Spinal cord (tissue), 9 donors: ENCODE measurements at regions not wholly inside any gene's neighbourhood (a gene's known extent, or its start where the extent isn't known, plus 50 kb on each side); places are given as distances from the start of the nearest gene placed in this dataset.

Experiments used
- DNase-seq, 6 donors: peaks; one replicate each; pipeline versions ENCODE4 v3.0.0 to v3.0.0-alpha.2; 2013 to 2015; ENCODE audit warnings: low spot score in 6 of 6, low read depth in 4 of 6
- H3K27ac ChIP-seq: one replicate; pipeline ENCODE4 v1.5.1; 2013; ENCODE audit warnings: low read depth, low read length, control low read depth
- H3K27me3 ChIP-seq: one replicate; pipeline ENCODE4 v1.6.1; 2013; ENCODE audit warnings: low read length; ENCODE audit not compliant: control insufficient read depth, insufficient read depth
- H3K36me3 ChIP-seq: one replicate; pipeline ENCODE4 v1.6.1; 2013; ENCODE audit warnings: low read length; ENCODE audit not compliant: control insufficient read depth, insufficient read depth
- H3K4me1 ChIP-seq: one replicate; pipeline ENCODE4 v1.6.1; 2013; ENCODE audit warnings: low read length; ENCODE audit not compliant: control insufficient read depth, insufficient read depth
- H3K4me3 ChIP-seq: one replicate; pipeline ENCODE4 v1.5.1; 2013; ENCODE audit warnings: low read depth, low read length, control low read depth
- H3K9me3 ChIP-seq: one replicate; pipeline ENCODE4 v1.6.1; 2013; ENCODE audit warnings: low read length; ENCODE audit not compliant: control insufficient read depth, insufficient read depth
- WGBS: methylation state at CpG from one replicate; pipeline ENCODE4 v1.1.5; 2013; ENCODE audit warnings: missing lambda C conversion rate; ENCODE audit not compliant: insufficient coverage; 5-methylcytosine and 5-hydroxymethylcytosine counted together
- donor health status: healthy.

GRCh38 chr11:122279194-122279593 lies 163.2 kb upstream of the BLID start:
- H3K4me1 ChIP-seq, result no peaks in the 10 kb centered on the region
- no peak overlapping the region for H3K4me3 ChIP-seq
- no peak overlapping the region for H3K27ac ChIP-seq
- peak in 2 of 6 donors; percentile 40 to 68 for DNase-seq
- no peaks in the 10 kb centered on the region for H3K9me3 ChIP-seq
- H3K27me3 ChIP-seq, result no peaks in the 10 kb centered on the region
- no peaks in the 10 kb centered on the region for H3K36me3 ChIP-seq

GRCh38 chr11:122277493-122277892 lies 161.5 kb upstream of the BLID start:
- 71% methylated on average over 4 of the region's 4 CpGs for whole genome bisulfite sequencing
- Histone ChIP-seq H3K4me3 (no peak overlapping the region), H3K27me3 (no peaks in the 10 kb centered on the region), H3K27ac (no peak overlapping the region), H3K9me3 (no peaks in the 10 kb centered on the region), H3K36me3 (no peaks in the 10 kb centered on the region), H3K4me1 (no peaks in the 10 kb centered on the region)
- no peak for DNase-seq

- WGBS, result no CpG with 5 or more reads among the region's 1 CpG
- DNase-seq, result no peak
- peaks cover 2% of the 10 kb centered on the region for H3K4me1 ChIP-seq
These were observed 160.2 kb upstream of the BLID start for GRCh38 chr11:122276221-122276620.

GRCh38 chr11:122275508-122275907 lies 159.5 kb upstream of the BLID start:
- Histone ChIP-seq H3K4me1 (peaks cover 6% of the 10 kb centered on the region), H3K27ac (no peak overlapping the region), H3K4me3 (no peak overlapping the region), H3K9me3 (no peaks in the 10 kb centered on the region), H3K27me3 (no peaks in the 10 kb centered on the region), H3K36me3 (no peaks in the 10 kb centered on the region)
- 71% methylated on average over 3 of the region's 4 CpGs for WGBS
- no peak for DNase-seq

More at GRCh38 chr11:122276221-122276620, 160.2 kb upstream of the BLID start:
- H3K27me3 ChIP-seq, result no peaks in the 10 kb centered on the region
- no peaks in the 10 kb centered on the region for H3K36me3 ChIP-seq
- H3K4me3 ChIP-seq, result no peak overlapping the region
- no peaks in the 10 kb centered on the region for H3K9me3 ChIP-seq
- no peak overlapping the region for H3K27ac ChIP-seq

GRCh38 chr11:122273476-122274191 lies 157.6 kb upstream of the BLID start:
- H3K4me1 ChIP-seq, result peaks cover 6% of the 10 kb centered on the region
- H3K36me3 ChIP-seq, result no peaks in the 10 kb centered on the region
- no peak overlapping the region for H3K27ac ChIP-seq
- 40% methylated on average over 1 of the region's 3 CpGs for WGBS
- peak in 2 of 6 donors; percentile 61 to 70 for DNase-seq
- no peaks in the 10 kb centered on the region for H3K9me3 ChIP-seq
- no peaks in the 10 kb centered on the region for H3K27me3 ChIP-seq
- H3K4me3 ChIP-seq, result no peak overlapping the region

GRCh38 chr11:122271745-122272144 lies 155.7 kb upstream of the BLID start:
- no peak overlapping the region for H3K27ac ChIP-seq
- no peaks in the 10 kb centered on the region for H3K36me3 ChIP-seq
- H3K4me1 ChIP-seq, result peaks cover 6% of the 10 kb centered on the region
- no peaks in the 10 kb centered on the region for H3K9me3 ChIP-seq
- WGBS, result 100% methylated on average over 3 of the region's 4 CpGs
- H3K27me3 ChIP-seq, result no peaks in the 10 kb centered on the region
- no peak overlapping the region for H3K4me3 ChIP-seq
- DNase-seq, result no peak

GRCh38 chr11:122271137-122271536 lies 155.1 kb upstream of the BLID start:
- 44% methylated on average over 2 of the region's 5 CpGs for WGBS
- H3K36me3 ChIP-seq, result no peaks in the 10 kb centered on the region
- H3K4me1 ChIP-seq, result peaks cover 6% of the 10 kb centered on the region
- H3K4me3 ChIP-seq, result no peak overlapping the region
- peak in 1 of 6 donors; percentile 11 for DNase-seq
- no peak overlapping the region for H3K27ac ChIP-seq
- no peaks in the 10 kb centered on the region for H3K9me3 ChIP-seq
- H3K27me3 ChIP-seq, result no peaks in the 10 kb centered on the region

- no peaks in the 10 kb centered on the region for H3K27me3 ChIP-seq
- DNase-seq, result peak in 2 of 6 donors; percentile 40 to 75
- peak overlapping the region; percentile 8 for H3K27ac ChIP-seq
- H3K36me3 ChIP-seq, result no peaks in the 10 kb centered on the region
- H3K4me1 ChIP-seq, result peaks cover 6% of the 10 kb centered on the region
- H3K9me3 ChIP-seq, result no peaks in the 10 kb centered on the region
- H3K4me3 ChIP-seq, result no peak overlapping the region
- WGBS, result no CpG with 5 or more reads among the region's 3 CpGs
These were observed 154.5 kb upstream of the BLID start for GRCh38 chr11:122270535-122270934.

GRCh38 chr11:122269824-122270223 lies 153.8 kb upstream of the BLID start:
- Histone ChIP-seq H3K36me3 (no peaks in the 10 kb centered on the region), H3K27ac (no peak overlapping the region), H3K4me3 (no peak overlapping the region), H3K9me3 (no peaks in the 10 kb centered on the region), H3K4me1 (peaks cover 6% of the 10 kb centered on the region), H3K27me3 (no peaks in the 10 kb centered on the region)
- WGBS, result no CpG with 5 or more reads among the region's 4 CpGs
- DNase-seq, result peak in 2 of 6 donors; percentile 20 to 65

GRCh38 chr11:122268601-122269130 lies 152.7 kb upstream of the BLID start:
- 61% methylated on average over 3 of the region's 6 CpGs for WGBS
- peaks cover 6% of the 10 kb centered on the region for H3K4me1 ChIP-seq

More at GRCh38 chr11:122268601-122269130, 152.7 kb upstream of the BLID start:
- H3K27ac ChIP-seq, result no peak overlapping the region
- no peaks in the 10 kb centered on the region for H3K27me3 ChIP-seq
- H3K36me3 ChIP-seq, result no peaks in the 10 kb centered on the region
- H3K4me3 ChIP-seq, result no peak overlapping the region
- DNase-seq, result no peak
- no peaks in the 10 kb centered on the region for H3K9me3 ChIP-seq
